ENCODE measurements at regions not wholly inside any gene's neighbourhood (a gene's known extent, or its start where the extent isn't known, plus 50 kb on each side); places are given as distances from the start of the nearest gene placed in this dataset.

DNA sequence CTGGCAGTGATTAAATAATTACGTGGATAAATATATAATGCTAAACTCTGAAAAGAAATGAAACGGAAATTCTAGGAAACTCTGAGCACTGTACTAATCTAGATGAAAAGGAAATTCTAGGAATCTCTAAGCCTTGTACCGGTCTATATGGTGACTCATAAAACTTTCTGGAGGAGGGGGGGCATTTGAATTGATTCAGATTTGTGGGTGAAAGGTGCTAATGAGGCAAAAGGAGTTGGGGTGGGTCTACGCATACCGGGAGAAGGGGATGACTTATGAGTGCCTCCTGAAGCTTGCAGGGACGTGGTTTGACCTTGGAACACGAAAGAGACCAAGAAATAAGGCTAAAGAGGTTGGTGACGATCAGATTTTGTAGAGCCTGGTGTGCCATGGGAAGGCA, 151.7 kb upstream of the CASK start:
- TF ChIP-seq, protein P1, sequence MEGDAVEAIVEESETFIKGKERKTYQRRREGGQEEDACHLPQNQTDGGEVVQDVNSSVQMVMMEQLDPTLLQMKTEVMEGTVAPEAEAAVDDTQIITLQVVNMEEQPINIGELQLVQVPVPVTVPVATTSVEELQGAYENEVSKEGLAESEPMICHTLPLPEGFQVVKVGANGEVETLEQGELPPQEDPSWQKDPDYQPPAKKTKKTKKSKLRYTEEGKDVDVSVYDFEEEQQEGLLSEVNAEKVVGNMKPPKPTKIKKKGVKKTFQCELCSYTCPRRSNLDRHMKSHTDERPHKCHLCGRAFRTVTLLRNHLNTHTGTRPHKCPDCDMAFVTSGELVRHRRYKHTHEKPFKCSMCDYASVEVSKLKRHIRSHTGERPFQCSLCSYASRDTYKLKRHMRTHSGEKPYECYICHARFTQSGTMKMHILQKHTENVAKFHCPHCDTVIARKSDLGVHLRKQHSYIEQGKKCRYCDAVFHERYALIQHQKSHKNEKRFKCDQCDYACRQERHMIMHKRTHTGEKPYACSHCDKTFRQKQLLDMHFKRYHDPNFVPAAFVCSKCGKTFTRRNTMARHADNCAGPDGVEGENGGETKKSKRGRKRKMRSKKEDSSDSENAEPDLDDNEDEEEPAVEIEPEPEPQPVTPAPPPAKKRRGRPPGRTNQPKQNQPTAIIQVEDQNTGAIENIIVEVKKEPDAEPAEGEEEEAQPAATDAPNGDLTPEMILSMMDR (IDR thresholded peaks at IDR 0.05; ENCODE audit: low read depth, low read length, missing input control): no peak
- TF ChIP-seq, protein P2, sequence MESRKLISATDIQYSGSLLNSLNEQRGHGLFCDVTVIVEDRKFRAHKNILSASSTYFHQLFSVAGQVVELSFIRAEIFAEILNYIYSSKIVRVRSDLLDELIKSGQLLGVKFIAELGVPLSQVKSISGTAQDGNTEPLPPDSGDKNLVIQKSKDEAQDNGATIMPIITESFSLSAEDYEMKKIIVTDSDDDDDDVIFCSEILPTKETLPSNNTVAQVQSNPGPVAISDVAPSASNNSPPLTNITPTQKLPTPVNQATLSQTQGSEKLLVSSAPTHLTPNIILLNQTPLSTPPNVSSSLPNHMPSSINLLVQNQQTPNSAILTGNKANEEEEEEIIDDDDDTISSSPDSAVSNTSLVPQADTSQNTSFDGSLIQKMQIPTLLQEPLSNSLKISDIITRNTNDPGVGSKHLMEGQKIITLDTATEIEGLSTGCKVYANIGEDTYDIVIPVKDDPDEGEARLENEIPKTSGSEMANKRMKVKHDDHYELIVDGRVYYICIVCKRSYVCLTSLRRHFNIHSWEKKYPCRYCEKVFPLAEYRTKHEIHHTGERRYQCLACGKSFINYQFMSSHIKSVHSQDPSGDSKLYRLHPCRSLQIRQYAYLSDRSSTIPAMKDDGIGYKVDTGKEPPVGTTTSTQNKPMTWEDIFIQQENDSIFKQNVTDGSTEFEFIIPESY (IDR thresholded peaks at IDR 0.05): no peak
- no peak for TF ChIP-seq HNF4G (IDR thresholded peaks at IDR 0.05)
- no peak for TF ChIP-seq TAF1 (conservative IDR thresholded peaks at IDR 0.05)
- TF ChIP-seq, protein P3, sequence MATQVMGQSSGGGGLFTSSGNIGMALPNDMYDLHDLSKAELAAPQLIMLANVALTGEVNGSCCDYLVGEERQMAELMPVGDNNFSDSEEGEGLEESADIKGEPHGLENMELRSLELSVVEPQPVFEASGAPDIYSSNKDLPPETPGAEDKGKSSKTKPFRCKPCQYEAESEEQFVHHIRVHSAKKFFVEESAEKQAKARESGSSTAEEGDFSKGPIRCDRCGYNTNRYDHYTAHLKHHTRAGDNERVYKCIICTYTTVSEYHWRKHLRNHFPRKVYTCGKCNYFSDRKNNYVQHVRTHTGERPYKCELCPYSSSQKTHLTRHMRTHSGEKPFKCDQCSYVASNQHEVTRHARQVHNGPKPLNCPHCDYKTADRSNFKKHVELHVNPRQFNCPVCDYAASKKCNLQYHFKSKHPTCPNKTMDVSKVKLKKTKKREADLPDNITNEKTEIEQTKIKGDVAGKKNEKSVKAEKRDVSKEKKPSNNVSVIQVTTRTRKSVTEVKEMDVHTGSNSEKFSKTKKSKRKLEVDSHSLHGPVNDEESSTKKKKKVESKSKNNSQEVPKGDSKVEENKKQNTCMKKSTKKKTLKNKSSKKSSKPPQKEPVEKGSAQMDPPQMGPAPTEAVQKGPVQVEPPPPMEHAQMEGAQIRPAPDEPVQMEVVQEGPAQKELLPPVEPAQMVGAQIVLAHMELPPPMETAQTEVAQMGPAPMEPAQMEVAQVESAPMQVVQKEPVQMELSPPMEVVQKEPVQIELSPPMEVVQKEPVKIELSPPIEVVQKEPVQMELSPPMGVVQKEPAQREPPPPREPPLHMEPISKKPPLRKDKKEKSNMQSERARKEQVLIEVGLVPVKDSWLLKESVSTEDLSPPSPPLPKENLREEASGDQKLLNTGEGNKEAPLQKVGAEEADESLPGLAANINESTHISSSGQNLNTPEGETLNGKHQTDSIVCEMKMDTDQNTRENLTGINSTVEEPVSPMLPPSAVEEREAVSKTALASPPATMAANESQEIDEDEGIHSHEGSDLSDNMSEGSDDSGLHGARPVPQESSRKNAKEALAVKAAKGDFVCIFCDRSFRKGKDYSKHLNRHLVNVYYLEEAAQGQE (IDR thresholded peaks at IDR 0.05): no peak
- TF ChIP-seq YY1 (IDR thresholded peaks at IDR 0.05): no peak
- TF ChIP-seq, protein P4, sequence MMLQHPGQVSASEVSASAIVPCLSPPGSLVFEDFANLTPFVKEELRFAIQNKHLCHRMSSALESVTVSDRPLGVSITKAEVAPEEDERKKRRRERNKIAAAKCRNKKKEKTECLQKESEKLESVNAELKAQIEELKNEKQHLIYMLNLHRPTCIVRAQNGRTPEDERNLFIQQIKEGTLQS (IDR thresholded peaks at IDR 0.05): no peak
- TF ChIP-seq RAD21 (IDR thresholded peaks at IDR 0.05): no peak
- TF ChIP-seq GABPA (IDR thresholded peaks at IDR 0.05 in 1 of 2, conservative IDR thresholded peaks at IDR 0.05 in 1 of 2): no peak
- TF ChIP-seq FOXA2 (IDR thresholded peaks at IDR 0.05): no peak
- no peak for TF ChIP-seq SP1 (IDR thresholded peaks at IDR 0.05)
- TF ChIP-seq NR2F2 (IDR thresholded peaks at IDR 0.05): no peak
